DND-41 (cell line): ENCODE measurements at regions not wholly inside any gene's neighbourhood (a gene's known extent, or its start where the extent isn't known, plus 50 kb on each side); places are given as distances from the start of the nearest gene placed in this dataset.

Experiments used
- ATAC-seq: fragments of 200-7000 bp; cut with Tn5 transposase; 3 replicates; pipeline ENCODE4 v1.9.1; 2021; ENCODE audit warnings: low read depth; ENCODE audit not compliant: insufficient read depth
- DNase-seq: peaks from one replicate; pipeline ENCODE4 v3.0.0-alpha.2; 2020
- H2AFZ ChIP-seq: 2 replicates; pipeline ENCODE4 v1.6.0; 2012; ENCODE audit warnings: low read depth, low read length
- H3K27ac ChIP-seq: 2 replicates; pipeline ENCODE4 v1.5.1; 2012; ENCODE audit warnings: low read length, inconsistent platforms
- H3K27me3 ChIP-seq: fragments of 200-600 bp; sonication (generic); 2 replicates; pipeline ENCODE4 v1.6.0; 2012; ENCODE audit warnings: low read length, mild to moderate bottlenecking, inconsistent platforms; ENCODE audit not compliant: insufficient read depth, poor library complexity
- H3K36me3 ChIP-seq: 2 replicates; pipeline ENCODE4 v1.5.1; 2012; ENCODE audit warnings: low read length, inconsistent platforms; ENCODE audit not compliant: insufficient read depth
- H3K4me1 ChIP-seq: 2 replicates; pipeline ENCODE4 v1.5.1; 2012; ENCODE audit warnings: mild to moderate bottlenecking, low read length; ENCODE audit not compliant: insufficient read depth
- H3K4me2 ChIP-seq: 2 replicates; pipeline ENCODE4 v1.6.0; 2012; ENCODE audit warnings: mild to moderate bottlenecking, moderate library complexity, low read length, inconsistent platforms; ENCODE audit not compliant: insufficient read depth
- H3K4me3 ChIP-seq, 2 experiments: fragments of 200-600 bp in 1 of 2; shearing (Covaris generic) in 1 of 2; 2 replicates each; pipeline ENCODE4 v1.5.1; 2012 to 2016; ENCODE audit warnings: inconsistent platforms in 2 of 2, low read length in 2 of 2, mild to moderate bottlenecking in 2 of 2, low read depth in 1 of 2, moderate library complexity in 1 of 2
- H3K79me2 ChIP-seq: 2 replicates; pipeline ENCODE4 v1.6.0; 2012; ENCODE audit warnings: low read length, inconsistent platforms; ENCODE audit not compliant: insufficient read depth
- H3K9ac ChIP-seq: 2 replicates; pipeline ENCODE4 v1.6.0; 2012; ENCODE audit warnings: low read depth, mild to moderate bottlenecking, inconsistent platforms, low read length, moderate library complexity
- H3K9me3 ChIP-seq: 2 replicates; pipeline ENCODE4 v1.5.1; 2012; ENCODE audit warnings: low read length, moderate library complexity, mild to moderate bottlenecking, inconsistent platforms; ENCODE audit not compliant: insufficient read depth, severe bottlenecking
- H4K20me1 ChIP-seq: 2 replicates; pipeline ENCODE4 v1.6.0; 2012; ENCODE audit warnings: low read length; ENCODE audit not compliant: insufficient read depth
- CTCF ChIP-seq: IDR thresholded peaks from 2 replicates; pipeline ENCODE4 v1.5.1; 2012; ENCODE audit warnings: borderline replicate concordance, low read length, moderate library complexity, mild to moderate bottlenecking; ENCODE audit not compliant: poor library complexity, severe bottlenecking; ENCODE audit errors: extremely low read depth
- EZH2 ChIP-seq: IDR thresholded peaks from 3 replicates; pipeline ENCODE4 v1.6.1; 2012; ENCODE audit warnings: borderline replicate concordance, low read depth, mild to moderate bottlenecking, moderate library complexity, low read length, inconsistent platforms; ENCODE audit not compliant: severe bottlenecking

- H3K27me3 ChIP-seq = no peaks in the 10 kb centered on the region
- H3K4me3 ChIP-seq = no peak overlapping the region
- ATAC-seq (no peak), DNase-seq (no peak)
- no peaks in the 10 kb centered on the region for H3K9me3 ChIP-seq
- H3K27ac ChIP-seq = no peak overlapping the region
- H3K79me2 ChIP-seq = no peaks in the 10 kb centered on the region
- no peak for TF ChIP-seq EZH2
- no peak for TF ChIP-seq CTCF
- no peaks in the 10 kb centered on the region for H4K20me1 ChIP-seq
- H3K4me2 ChIP-seq = no peak overlapping the region
- no peaks in the 10 kb centered on the region for H3K36me3 ChIP-seq
- no peak overlapping the region for H2AFZ ChIP-seq
- H3K4me1 ChIP-seq = no peaks in the 10 kb centered on the region
- no peak overlapping the region for H3K9ac ChIP-seq
Observed at GRCh38 chr13:44156294-44156658, 217.3 kb upstream of the SERP2 start.

- no peak overlapping the region for H2AFZ ChIP-seq
- H3K4me2 ChIP-seq = no peak overlapping the region
- no peak overlapping the region for H3K27ac ChIP-seq
- TF ChIP-seq EZH2 = no peak
- no peak for TF ChIP-seq CTCF
- H3K79me2 ChIP-seq = no peaks in the 10 kb centered on the region
- no peaks in the 10 kb centered on the region for H3K27me3 ChIP-seq
- H4K20me1 ChIP-seq = no peaks in the 10 kb centered on the region
- H3K4me3 ChIP-seq = no peak overlapping the region
- no peaks in the 10 kb centered on the region for H3K4me1 ChIP-seq
- H3K36me3 ChIP-seq = no peaks in the 10 kb centered on the region
- H3K9me3 ChIP-seq = no peaks in the 10 kb centered on the region
- ATAC-seq (no peak), DNase-seq (no peak)
- H3K9ac ChIP-seq = no peak overlapping the region
Observed at GRCh38 chr13:44157606-44158005, 216.0 kb upstream of the SERP2 start.

- Histone ChIP-seq H3K4me2 (no peak overlapping the region), H3K79me2 (no peaks in the 10 kb centered on the region), H3K4me1 (no peaks in the 10 kb centered on the region), H3K4me3 (no peak overlapping the region), H3K36me3 (no peaks in the 10 kb centered on the region), H2AFZ (no peak overlapping the region), H3K9ac (no peak overlapping the region), H4K20me1 (no peaks in the 10 kb centered on the region), H3K27ac (no peak overlapping the region), H3K27me3 (no peaks in the 10 kb centered on the region), H3K9me3 (no peaks in the 10 kb centered on the region)
- TF ChIP-seq EZH2 (no peak), CTCF (no peak)
- ATAC-seq (no peak), DNase-seq (no peak)
Observed at GRCh38 chr13:44158098-44158521, 215.5 kb upstream of the SERP2 start.
